ENCODE measurements at regions not wholly inside any gene's neighbourhood (a gene's known extent, or its start where the extent isn't known, plus 50 kb on each side); places are given as distances from the start of the nearest gene placed in this dataset.

DNA sequence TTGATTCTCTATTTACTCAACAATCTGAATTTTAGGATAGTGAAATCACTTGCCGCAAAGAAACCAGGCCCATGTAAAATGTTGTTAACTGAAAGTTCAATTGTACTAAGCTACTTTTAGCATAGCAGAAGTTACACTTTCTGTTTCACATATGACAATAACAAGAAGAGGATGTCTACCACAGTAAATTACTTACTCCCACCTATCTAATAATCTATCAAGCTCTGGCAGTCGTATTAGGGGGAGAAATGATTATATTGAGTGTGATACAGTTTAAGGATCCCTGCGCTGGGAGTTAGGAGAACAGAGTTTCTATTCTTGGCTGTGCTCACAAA is 66.5 kb upstream of the CAND1 start:
- H3K4me1 Mint-ChIP-seq, result peaks cover 7% of the 10 kb centered on the region
- H3K4me3 Mint-ChIP-seq, result no peak overlapping the region
- TF ChIP-seq CTCF (IDR thresholded peaks at IDR 0.05), result no peak
- H3K27ac Mint-ChIP-seq, result no peak overlapping the region
- no peaks in the 10 kb centered on the region for H3K9me3 Mint-ChIP-seq
- peaks cover 4% of the 10 kb centered on the region for H3K27me3 Mint-ChIP-seq (ENCODE audit: low read depth, poor library complexity)
- H3K36me3 Mint-ChIP-seq (ENCODE audit: low read depth), result no peaks in the 10 kb centered on the region
- DNase-seq, result no peak

DNA sequence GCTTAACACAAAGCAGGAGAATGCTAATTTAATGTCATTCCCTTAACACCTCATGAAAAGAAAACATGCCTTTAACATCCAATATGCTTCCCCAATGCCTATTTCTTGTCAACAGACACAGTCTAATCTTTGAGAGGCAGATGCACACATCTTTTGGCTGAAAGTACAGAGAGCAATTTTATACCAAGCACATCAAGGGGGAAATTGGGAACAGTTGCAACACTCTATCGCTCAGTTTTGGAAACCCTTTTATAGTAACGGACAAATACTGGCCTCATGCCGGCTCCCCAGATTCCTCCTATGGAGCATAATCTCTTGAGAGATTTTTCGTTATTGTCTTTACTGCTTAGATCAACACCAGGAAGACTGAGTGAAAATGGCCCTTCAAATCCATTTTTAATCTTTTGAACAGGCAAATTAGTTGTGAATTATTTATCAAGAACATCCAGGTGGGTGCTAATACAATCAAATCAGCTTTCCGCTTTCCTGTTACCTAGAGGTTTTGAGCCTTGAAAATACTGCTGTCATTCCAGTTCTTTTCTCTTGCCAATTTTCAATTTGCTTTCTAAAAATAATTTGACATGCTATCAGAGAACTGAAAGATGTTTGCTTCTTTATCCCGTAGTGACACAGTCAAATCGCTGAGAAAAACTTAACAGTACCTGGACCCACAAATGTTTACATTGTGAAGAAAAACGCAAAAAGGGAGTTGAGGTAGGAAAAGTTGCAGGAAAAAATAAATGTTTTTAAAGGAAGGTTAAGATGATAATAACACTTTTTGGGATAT is 60.7 kb upstream of the CAND1 start:
- TF ChIP-seq CTCF (IDR thresholded peaks at IDR 0.05), result no peak
- H3K9me3 Mint-ChIP-seq, result no peaks in the 10 kb centered on the region
- H3K4me1 Mint-ChIP-seq, result peaks cover 7% of the 10 kb centered on the region
- no peak overlapping the region for H3K27ac Mint-ChIP-seq
- DNase-seq, result no peak
- peaks cover 7% of the 10 kb centered on the region for H3K27me3 Mint-ChIP-seq (ENCODE audit: low read depth, poor library complexity)
- H3K4me3 Mint-ChIP-seq, result no peak overlapping the region
- H3K36me3 Mint-ChIP-seq (ENCODE audit: low read depth), result no peaks in the 10 kb centered on the region

- TF ChIP-seq CTCF (IDR thresholded peaks at IDR 0.05), result no peak
- no peak overlapping the region for H3K27ac Mint-ChIP-seq
- no peaks in the 10 kb centered on the region for H3K36me3 Mint-ChIP-seq (ENCODE audit: low read depth)
- DNase-seq, result no peak
- no peaks in the 10 kb centered on the region for H3K9me3 Mint-ChIP-seq
- no peak overlapping the region for H3K4me3 Mint-ChIP-seq
- no peaks in the 10 kb centered on the region for H3K4me1 Mint-ChIP-seq
- H3K27me3 Mint-ChIP-seq (ENCODE audit: low read depth, poor library complexity), result peaks cover 3% of the 10 kb centered on the region
Observed at GRCh38 chr12:67211029-67211428, 58.1 kb upstream of the CAND1 start.

DNA sequence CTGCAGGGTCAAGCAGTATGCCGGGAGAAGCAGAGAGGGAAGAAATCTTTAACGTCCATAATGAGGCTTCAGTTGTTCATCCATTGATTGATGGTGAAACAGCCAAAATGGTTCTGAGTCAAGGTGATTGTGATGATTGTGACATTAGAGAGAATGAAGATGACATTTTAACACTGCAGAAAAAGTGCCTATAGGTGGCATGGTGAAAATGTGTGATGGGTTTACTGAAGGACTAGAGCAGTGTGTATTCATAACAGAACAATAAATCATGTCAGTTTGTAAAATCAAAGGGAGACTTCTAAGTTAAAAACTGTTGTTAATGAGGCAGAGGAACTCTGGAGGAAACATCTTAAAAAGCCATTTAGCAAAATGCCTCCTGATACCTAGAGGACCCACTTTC is 57.7 kb upstream of the CAND1 start:
- Mint-ChIP-seq H3K27ac (no peak overlapping the region), H3K27me3 (ENCODE audit: low read depth, poor library complexity) (peaks cover 3% of the 10 kb centered on the region), H3K9me3 (no peaks in the 10 kb centered on the region), H3K4me3 (no peak overlapping the region), H3K4me1 (no peaks in the 10 kb centered on the region), H3K36me3 (ENCODE audit: low read depth) (no peaks in the 10 kb centered on the region)
- DNase-seq, result no peak
- TF ChIP-seq CTCF (IDR thresholded peaks at IDR 0.05), result no peak

DNA sequence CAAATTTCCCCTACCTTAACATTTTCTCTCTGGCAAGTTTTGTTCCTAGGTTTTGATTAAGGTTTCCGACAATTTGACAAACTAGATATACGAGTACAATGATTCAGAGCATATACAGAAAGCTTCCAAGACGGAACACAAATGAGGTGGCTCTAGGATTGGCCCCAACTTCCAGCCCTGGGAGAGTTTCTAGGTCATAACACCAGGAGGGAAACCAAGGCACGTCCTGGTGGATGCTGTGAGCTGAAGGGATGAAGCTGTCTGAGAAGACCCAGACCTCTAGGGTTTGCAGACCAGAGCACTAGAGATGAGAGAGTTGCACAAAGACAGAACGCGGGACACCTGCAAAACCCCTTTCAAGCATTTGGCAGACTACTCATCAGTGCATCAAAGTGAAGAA is 51.5 kb upstream of the CAND1 start:
- H3K9me3 Mint-ChIP-seq, result peaks cover 15% of the 10 kb centered on the region
- DNase-seq, result no peak
- H3K4me3 Mint-ChIP-seq, result no peak overlapping the region
- H3K36me3 Mint-ChIP-seq (ENCODE audit: low read depth), result no peaks in the 10 kb centered on the region
- no peak overlapping the region for H3K27ac Mint-ChIP-seq
- no peak for TF ChIP-seq CTCF (IDR thresholded peaks at IDR 0.05)
- H3K4me1 Mint-ChIP-seq, result peaks cover 4% of the 10 kb centered on the region
- peaks cover 8% of the 10 kb centered on the region for H3K27me3 Mint-ChIP-seq (ENCODE audit: low read depth, poor library complexity)
